Activated CD8-positive, alpha-beta T cell treated with anti-CD3 and anti-CD28 coated beads for 36 hours (primary cell): ENCODE measurements at regions not wholly inside any gene's neighbourhood (a gene's known extent, or its start where the extent isn't known, plus 50 kb on each side); places are given as distances from the start of the nearest gene placed in this dataset.

ENCODE experiments used
- ATAC-seq: fragments of 200-7000 bp; cut with Tn5 transposase; one replicate; pipeline ENCODE4 v1.10.0; 2021; ENCODE audit warnings: mild to moderate bottlenecking, moderate library complexity
- CTCF ChIA-PET: fragments of 350-600 bp; sonication (Branson Sonifier 250); formaldehyde crosslinking; loops from one replicate; lab custom pipeline; 2021; ENCODE audit warnings: antibody characterized with exemption; lab: Charles Lee
- POLR2A ChIA-PET: fragments of 350-600 bp; sonication (Branson Sonifier 250); formaldehyde crosslinking; loops from one replicate; lab custom pipeline; 2021; ENCODE audit warnings: antibody characterized with exemption; lab: Charles Lee
- DNase-seq: peaks from one replicate; pipeline ENCODE4 v3.0.0-alpha.2; 2020
- H3K27ac Mint-ChIP-seq: one replicate; pipeline ENCODE4 v1.8.0; 2021; ENCODE audit warnings: mild to moderate bottlenecking, mixed read lengths
- H3K27me3 Mint-ChIP-seq: one replicate; pipeline ENCODE4 v1.8.0; 2021; ENCODE audit warnings: mixed read lengths
- H3K36me3 Mint-ChIP-seq: one replicate; pipeline ENCODE4 v1.8.0; 2021; ENCODE audit warnings: low read depth, mixed read lengths
- H3K4me1 Mint-ChIP-seq: one replicate; pipeline ENCODE4 v1.8.0; 2021; ENCODE audit warnings: low read depth, mixed read lengths
- H3K4me3 Mint-ChIP-seq: one replicate; pipeline ENCODE4 v1.8.0; 2021; ENCODE audit warnings: mild to moderate bottlenecking, moderate library complexity, mixed read lengths
- H3K9me3 Mint-ChIP-seq: one replicate; pipeline ENCODE4 v1.8.0; 2021; ENCODE audit warnings: mixed read lengths
- CTCF ChIP-seq: fragments of 200-600 bp; IDR thresholded peaks from one replicate; pipeline ENCODE4 v1.8.0; 2022; ENCODE audit warnings: antibody characterized with exemption, mild to moderate bottlenecking
- intact Hi-C: fragments of 100-400 bp; cut with micrococcal nuclease; formaldehyde crosslinking; loops from one replicate; pipeline ENCODE4 v1.10.0; 2022

DNA sequence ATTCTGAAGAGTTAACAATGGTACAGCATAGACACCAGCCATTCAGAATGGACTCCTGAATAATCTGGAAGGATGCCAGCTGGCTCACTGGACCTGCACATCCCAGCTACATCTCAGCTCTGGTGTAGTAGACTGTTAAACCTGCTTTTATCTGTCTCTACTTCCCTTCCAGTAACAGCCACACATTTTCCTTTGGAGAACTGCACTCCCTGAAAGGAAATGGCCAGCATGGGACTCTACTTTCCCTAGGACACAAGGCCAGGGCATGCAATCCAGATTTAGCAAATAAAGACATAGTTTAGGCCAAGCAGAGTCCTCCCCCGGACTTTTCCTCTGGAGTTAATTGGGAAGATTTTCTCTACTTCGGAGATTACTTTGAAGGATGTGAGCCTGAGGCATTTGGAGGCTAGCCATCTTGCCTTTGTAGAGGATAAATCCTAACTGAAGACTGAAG lies 82.7 kb upstream of the TCF12 start:
- H3K27ac Mint-ChIP-seq: no peak overlapping the region
- H3K4me1 Mint-ChIP-seq: peaks cover 4% of the 10 kb centered on the region
- no peak for DNase-seq
- no peak for TF ChIP-seq CTCF
- intact Hi-C loops: no loop called here
- no peaks in the 10 kb centered on the region for H3K27me3 Mint-ChIP-seq
- H3K4me3 Mint-ChIP-seq: no peak overlapping the region
- ChIA-PET CTCF (no interaction called here), POLR2A (no interaction called here)
- ATAC-seq: no peak
- H3K36me3 Mint-ChIP-seq: no peaks in the 10 kb centered on the region
- H3K9me3 Mint-ChIP-seq: no peaks in the 10 kb centered on the region

DNA sequence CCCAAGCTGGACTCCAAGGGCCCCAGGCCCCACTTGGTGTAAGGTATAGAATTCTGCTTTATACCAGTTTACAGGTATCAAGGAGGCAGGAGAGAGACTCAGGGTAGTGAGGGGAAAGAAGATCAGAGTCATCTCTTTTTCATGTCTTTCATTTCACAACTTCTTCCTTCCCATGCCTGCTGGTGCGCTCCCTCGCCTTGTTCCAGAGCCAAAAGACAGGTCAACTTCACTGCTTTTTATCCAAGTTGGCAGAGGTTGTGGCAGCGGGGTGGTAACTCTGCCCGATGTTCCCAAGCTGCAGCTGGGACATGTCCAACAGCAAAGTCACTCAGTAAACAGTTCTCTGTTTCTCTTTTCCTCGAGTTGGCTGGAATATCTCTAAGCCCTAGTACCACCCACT lies 86.3 kb upstream of the TCF12 start:
- intact Hi-C loops: no loop called here
- H3K9me3 Mint-ChIP-seq: no peaks in the 10 kb centered on the region
- no peaks in the 10 kb centered on the region for H3K4me1 Mint-ChIP-seq
- DNase-seq: no peak
- H3K27ac Mint-ChIP-seq: no peak overlapping the region
- no peaks in the 10 kb centered on the region for H3K27me3 Mint-ChIP-seq
- TF ChIP-seq CTCF: no peak
- no peak for ATAC-seq
- POLR2A ChIA-PET: no interaction called here
- CTCF ChIA-PET: interaction anchor here (1.3 kb wide), 1 partner anchor 474 kb away, joined by 4 read pairs; no protein-coding TSS in a partner anchor
- H3K4me3 Mint-ChIP-seq: no peak overlapping the region
- no peaks in the 10 kb centered on the region for H3K36me3 Mint-ChIP-seq

- ATAC-seq: no peak
- POLR2A ChIA-PET: no interaction called here
- CTCF ChIA-PET: interaction anchor here (1.3 kb wide), 1 partner anchor 475 kb away, joined by 4 read pairs; no protein-coding TSS in a partner anchor
Observed at GRCh38 chr15:56831467-56832005, 86.9 kb upstream of the TCF12 start.

GRCh38 chr15:56824175-56824574 lies 90.9 kb upstream of the ZNF280D start:
- Mint-ChIP-seq H3K27me3 (no peaks in the 10 kb centered on the region), H3K4me3 (no peak overlapping the region), H3K9me3 (no peaks in the 10 kb centered on the region), H3K27ac (no peak overlapping the region), H3K4me1 (no peaks in the 10 kb centered on the region), H3K36me3 (no peaks in the 10 kb centered on the region)
- no peak for TF ChIP-seq CTCF
- ATAC-seq (no peak), DNase-seq (no peak)
- CTCF ChIA-PET: interaction anchor here (1.1 to 2.8 kb wide), 3 partner anchors 45 to 333 kb away, joined by 4 to 10 read pairs (median 8); no protein-coding TSS in a partner anchor
- intact Hi-C loops: no loop called here
- POLR2A ChIA-PET: no interaction called here

More at GRCh38 chr15:56831467-56832005, 86.9 kb upstream of the TCF12 start:
- Mint-ChIP-seq H3K9me3 (no peaks in the 10 kb centered on the region), H3K27me3 (no peaks in the 10 kb centered on the region), H3K4me1 (no peaks in the 10 kb centered on the region), H3K36me3 (no peaks in the 10 kb centered on the region), H3K27ac (no peak overlapping the region), H3K4me3 (no peak overlapping the region)
- DNase-seq: no peak
- TF ChIP-seq CTCF: no peak
- intact Hi-C loops: no loop called here

DNA sequence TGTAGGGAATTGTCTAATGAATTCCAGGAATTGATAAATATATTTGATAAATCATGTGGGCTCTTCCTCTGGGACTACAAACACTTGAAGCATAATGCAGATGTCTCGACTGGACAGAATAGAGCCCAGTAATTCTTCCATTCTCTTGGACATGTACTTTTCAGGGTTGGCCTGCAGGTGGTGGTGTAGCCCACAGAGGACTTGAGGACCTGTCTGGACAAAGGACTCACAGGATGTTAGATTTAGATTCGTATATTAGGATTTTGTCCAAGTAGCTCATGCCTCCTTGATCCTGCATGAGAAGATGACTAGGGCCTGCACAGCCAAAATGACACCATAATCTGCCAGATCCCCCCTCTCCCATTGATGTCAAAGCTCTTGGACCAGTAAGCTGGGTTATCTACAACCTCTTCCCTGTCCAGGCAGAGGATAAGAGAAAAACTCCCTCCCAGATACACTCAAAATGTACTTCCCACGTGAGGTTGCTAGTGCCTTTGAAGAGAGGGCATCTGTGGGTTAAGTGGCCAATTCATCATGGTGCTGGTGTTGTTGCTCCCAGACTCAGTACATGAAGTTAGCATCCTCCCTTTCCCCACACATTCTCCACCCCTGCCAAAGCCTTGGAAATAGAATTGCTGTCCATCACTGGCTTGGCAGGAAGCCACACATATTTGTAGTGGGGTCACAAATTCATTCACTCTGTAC lies 88.6 kb upstream of the ZNF280D start:
- no peaks in the 10 kb centered on the region for H3K27me3 Mint-ChIP-seq
- CTCF ChIA-PET: interaction anchor here (0.7 to 2.8 kb wide), 14 partner anchors 9 to 490 kb away, joined by 3 to 19 read pairs (median 4); no protein-coding TSS in a partner anchor
- H3K9me3 Mint-ChIP-seq: no peaks in the 10 kb centered on the region
- no peak overlapping the region for H3K27ac Mint-ChIP-seq
- POLR2A ChIA-PET: no interaction called here
- no peak overlapping the region for H3K4me3 Mint-ChIP-seq
- peak; percentile 60 for ATAC-seq
- H3K4me1 Mint-ChIP-seq: no peaks in the 10 kb centered on the region
- H3K36me3 Mint-ChIP-seq: no peaks in the 10 kb centered on the region
- intact Hi-C loops: no loop called here
- peak; percentile 55 for DNase-seq
- peak; percentile 66 for TF ChIP-seq CTCF
